NCI-H2107 treated with DMSO at 0.1 percent for 48 hours (cell line): ENCODE measurements at regions not wholly inside any gene's neighbourhood (a gene's known extent, or its start where the extent isn't known, plus 50 kb on each side); places are given as distances from the start of the nearest gene placed in this dataset.

Experiments
- DNase-seq: peaks from one replicate; lab custom pipeline; 2025; ENCODE audit not compliant: unreplicated experiment; lab: John Stamatoyannopoulos, UW

DNA sequence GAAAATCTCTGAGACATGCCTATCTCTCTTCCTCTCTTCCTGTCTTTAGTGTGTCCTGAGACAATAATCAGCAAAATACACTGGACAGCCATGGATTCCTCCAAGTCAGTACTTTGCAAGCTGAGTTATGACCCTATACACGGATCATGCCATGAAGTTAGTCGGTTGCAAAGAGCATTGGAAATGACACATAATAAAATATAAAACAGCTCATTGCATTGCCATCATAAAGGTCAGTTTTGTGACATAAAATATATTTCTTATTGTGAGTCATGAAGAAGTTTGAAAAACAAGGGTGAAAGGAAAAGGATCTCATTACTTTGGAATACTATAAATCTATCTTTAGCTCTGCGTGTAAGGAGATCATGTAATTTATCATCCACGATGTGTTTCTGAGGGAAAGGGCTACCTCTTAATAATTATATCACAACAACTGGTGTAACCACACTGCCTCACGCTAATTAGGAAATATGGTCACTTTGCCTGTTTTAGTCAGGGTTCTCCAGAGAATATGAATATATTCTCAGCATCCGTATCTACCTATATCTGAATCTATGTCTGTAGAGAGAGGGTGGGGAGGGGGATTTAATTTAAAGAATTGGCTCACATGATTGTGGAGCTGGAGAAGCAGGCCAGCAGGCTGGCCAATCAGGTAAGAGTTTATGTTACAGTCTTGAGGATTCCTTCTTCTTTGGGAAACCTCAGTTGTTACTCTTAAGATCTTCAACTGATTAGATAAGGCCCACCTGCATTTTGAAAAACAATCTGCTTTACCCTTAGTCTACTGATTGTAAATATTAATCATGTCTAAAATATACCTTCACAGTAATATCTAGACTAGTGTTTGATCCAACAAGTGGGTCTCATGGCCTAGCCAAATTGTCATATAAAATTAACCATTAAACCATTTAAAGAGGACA is 198.8 kb downstream of the FAT3 start:
- no peak for DNase-seq

DNA sequence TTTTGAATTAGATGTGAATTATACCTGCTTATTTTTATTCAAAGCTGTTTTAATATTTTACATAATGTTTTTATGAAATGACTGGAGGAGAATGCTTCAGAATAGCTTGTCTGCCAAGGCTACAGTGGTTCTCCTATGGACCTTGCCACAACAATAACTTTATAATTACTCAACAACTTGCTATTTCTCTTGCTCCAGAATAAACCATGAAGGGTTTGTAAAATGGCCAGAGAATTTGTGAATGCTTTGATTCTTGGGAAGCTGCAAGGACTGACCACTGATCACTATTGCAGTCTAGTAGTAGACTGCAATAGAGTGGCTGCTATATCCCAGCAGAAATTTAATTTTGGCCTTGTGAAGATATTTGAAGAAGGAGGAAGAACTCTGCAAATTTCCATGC is 199.7 kb downstream of the FAT3 start:
- DNase-seq = no peak

DNA sequence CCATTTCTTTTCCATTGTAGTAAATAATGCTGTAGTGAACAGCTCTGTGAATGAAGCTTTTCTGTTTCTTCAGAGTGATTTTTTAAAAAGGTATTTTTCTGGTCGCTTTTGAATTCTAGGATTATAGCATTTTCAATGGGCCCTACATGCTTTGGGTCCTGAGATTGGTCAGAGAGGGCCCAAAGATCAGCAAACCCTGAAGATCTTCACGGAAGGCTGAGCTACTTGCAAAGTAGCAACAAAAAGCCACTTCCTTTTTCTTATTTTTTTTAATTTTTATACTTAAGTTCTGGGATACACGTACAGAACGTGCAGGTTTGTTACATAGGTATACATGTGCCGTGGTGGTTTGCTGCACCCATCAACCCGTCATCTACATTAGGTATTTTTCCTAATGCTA is 200.5 kb downstream of the FAT3 start:
- no peak for DNase-seq

DNA sequence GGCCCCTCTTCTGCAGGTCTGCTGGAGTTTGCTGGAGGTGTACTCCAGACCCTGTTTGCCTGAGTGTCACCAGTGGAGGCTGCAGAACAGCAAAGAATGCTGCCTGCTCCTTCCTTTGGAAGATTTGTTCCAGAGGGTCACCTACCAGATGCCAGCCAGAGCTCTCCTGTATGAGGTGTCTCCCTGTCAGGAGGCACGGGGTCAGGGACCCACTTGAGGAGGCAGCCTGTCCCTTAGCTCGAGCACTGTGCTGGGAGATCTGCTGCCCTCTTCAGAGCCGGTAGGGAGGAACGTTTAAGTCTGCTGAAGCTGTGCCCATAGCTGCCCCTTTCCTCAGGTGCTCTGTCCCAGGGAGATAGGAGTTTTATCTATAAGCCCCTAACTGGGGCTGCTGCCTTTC is 207.9 kb downstream of the FAT3 start:
- DNase-seq = no peak

DNA sequence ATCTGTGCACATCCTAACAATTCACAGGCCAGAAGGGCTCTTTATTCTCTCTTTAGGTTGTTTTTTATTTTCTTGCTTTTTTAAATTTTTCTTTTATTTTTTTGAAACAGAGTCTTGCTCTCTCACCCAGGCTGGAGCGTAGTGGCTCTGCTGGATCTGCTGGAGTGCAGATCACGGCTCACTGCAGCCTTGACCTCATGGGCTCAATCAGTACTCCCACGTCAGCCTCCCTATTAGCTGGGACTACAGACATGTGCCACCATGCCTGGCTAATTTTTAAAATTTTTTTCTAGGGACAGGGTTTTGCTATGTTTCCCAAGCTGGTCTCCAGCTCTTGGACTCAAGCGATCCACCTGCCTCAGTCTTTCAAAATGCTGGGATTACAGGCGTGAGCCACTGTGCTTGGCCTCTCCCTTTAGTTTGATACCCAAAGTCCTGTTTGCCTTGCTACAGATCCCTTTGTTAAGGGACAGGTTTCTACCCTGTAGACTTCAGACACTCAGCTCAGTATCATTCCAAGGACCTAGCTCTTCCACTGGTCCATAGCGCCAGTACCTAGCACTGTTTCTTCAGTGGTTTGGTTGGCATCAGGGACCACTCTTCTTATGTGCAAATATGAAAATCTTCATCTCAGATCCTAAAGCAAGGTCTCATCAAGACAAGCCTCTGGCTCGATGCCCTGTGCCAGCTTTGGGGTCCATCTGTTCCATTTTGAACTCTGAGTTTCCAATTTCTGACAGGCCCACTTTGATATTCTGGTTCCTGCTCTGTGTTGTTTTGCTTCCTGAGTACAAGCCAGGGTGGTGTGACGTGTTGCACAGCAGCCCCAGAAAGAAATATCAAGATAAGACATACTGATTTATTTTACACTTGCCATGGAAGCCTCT is 211.7 kb downstream of the FAT3 start:
- no peak for DNase-seq

DNA sequence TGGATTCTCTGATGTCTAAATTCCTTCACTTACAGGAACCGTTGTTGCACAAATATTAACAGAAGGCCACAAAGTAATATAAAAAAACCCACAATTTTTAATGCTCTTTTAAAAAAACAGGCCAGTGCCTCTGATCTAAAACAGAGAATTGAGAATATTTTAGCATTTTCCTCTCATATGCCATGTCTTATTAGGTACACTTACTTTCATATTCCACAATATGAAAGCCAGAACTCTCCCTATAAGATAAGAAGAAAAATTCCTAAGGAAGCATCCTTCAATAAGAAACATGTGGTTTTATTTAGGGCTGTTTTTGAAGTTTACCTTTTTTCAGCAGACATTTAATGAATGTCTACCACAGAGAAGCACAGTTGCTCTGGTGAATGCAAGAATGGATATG is 214.5 kb downstream of the FAT3 start:
- DNase-seq = no peak

DNA sequence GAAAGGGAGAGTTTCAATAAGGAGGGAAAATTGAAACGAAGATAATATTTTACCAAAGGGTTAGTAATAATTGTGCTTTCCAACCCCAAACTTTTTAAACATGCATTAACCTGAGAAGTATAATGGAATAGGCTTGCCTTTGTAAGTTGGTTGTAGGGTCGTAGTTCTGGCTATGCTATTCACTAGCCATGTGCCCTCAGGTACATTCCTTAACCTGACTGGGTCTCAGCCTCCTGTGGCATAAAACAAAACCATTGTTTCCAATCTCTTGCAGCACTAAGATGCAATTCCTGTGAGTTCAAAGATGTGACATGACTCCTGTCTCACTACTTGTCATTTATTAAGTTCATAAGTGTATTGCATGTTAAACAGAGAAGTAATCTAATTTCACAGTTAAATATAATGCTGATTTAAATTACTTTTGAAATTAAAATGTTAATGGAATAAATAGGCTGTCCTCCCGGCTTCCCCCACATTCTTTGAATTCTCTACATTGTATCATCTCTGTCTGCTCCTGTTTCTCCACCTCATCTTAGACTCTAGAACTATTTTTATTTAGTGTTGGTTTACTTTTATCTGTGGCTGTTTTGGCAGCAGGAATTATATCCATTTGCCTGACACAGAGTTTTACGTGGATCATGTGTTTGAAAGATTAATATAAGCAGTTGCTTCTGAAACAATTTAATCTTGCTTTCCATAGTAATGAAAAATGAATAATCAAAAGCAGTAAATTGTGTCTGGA is 216.3 kb downstream of the FAT3 start:
- no peak for DNase-seq

DNA sequence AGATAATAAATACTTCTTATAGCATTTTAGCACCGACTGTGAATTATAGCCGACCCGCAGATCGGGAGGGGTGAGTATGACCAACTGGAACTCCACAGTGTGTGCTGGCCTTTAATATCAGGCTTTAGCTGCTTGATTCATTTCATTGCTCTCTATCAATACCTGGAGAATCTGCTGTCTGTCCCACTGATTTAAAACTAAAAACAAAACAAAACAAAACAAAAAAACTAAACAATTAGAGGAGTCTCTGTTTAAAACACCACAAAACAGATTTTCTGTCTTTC is 216.8 kb downstream of the FAT3 start:
- DNase-seq = no peak

DNA sequence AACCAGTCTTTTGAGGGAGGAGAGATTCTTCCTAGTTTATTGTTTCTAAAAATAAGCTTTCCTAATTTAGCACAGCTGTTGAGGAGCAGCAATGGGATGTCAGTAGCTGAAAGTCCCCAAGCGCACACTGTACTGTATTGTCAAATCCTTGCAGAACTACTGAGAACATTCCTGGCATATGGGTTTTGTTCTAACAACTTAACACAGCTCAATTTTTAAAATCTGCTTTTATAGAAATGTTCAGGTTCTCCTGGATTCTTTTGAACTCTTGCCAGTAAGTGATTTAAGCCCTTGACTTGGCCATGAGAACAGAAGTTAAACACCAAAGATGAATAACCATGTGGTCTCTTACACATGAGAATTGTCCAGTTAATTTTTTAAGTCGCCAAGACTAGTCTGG is 218.6 kb downstream of the FAT3 start:
- no peak for DNase-seq

DNA sequence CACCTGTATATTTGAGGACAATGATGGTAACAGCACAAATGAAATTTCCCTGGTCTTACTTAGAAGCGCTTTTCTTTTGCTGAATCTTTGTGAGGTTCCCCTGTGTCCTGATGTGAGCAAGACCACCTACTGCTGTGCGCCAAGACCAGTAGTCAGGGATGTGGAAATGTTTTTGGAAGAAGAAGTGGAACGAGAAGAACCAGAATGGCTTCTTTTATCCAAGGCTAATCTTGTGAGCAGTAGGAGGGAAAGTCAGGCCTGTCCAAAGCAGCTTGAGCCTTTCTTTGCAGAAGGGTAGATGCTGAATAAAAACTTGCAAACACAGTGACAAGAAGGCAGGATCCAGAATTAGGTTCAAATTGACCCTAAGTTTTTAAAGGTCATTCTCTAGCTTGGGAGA is 223.0 kb downstream of the FAT3 start:
- DNase-seq = no peak

DNA sequence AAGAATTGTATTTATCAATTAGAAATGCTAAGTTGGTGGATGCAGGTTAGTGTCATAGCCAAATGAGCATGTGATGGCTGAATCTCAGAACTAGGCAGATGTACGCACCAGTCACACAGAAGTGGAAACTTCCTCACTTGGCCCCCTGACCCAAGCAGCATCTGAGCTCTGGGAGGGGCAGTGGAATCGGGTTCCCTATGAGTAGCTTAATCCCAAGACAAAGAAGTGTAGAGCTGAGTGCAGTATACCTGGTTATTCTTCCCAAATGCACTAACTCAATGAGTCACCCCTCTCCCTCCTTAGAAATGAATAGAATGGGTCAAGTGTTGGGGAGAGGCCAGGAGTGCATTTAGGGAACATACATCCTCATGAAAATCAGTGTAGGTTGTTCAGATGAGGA is 224.6 kb downstream of the FAT3 start:
- DNase-seq = no peak

DNA sequence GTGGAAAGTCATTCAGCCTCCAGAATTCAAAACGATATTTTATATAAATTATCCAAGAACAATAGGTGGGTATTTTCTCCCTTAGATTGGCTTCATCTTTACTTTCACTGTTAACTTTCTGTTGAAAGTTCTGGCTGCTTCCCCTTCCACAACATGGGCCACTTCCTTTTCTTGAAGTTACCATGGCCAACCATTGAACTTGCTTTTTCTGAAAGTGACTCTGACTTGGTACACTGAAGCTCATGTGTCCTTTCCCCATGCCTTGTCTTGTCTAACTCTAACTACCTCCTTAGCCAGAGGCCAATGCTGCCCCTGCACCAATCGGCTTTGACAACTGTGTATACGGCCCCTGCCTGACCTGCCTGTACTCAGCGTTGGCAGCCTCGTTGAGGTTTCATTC is 225.2 kb downstream of the FAT3 start:
- no peak for DNase-seq

DNA sequence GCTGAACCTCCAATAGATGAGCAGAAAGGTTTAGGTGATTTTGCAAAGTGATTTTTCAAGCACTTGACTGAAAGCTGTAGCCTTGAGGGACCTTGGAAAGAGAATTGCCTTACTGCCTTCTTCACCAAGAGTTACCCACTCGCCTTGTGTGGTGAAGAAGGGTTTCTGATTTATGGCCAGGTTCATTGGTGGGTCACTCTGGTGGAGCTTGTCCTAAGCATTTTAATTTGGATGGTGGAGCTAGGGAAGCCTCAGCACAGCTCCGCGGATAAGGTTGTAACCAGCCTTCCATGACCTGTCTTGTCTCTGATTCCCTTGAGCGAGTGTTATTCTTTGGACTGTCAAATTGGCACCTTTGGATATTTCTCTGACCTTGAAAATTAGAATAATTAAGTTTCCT is 226.4 kb downstream of the FAT3 start:
- no peak for DNase-seq

DNA sequence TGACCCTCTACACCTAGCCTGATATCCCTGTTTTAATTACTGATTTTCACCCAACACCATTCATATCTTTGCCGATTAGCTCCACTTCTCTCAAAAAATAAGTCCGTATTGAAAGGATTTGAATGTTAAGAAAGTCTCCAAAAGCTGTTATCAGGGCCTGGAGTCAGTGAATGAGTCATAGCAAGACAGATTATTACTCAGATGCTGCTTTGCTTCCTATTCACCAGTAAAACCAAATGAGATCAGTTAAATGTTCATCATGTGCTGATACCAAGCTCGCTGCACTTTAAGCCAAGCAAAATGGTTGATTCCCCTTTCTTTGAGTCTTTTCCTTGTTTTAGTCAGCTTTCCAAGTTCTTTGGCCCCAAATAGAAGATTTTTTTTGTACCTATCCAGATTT is 228.4 kb downstream of the FAT3 start:
- DNase-seq = no peak

DNA sequence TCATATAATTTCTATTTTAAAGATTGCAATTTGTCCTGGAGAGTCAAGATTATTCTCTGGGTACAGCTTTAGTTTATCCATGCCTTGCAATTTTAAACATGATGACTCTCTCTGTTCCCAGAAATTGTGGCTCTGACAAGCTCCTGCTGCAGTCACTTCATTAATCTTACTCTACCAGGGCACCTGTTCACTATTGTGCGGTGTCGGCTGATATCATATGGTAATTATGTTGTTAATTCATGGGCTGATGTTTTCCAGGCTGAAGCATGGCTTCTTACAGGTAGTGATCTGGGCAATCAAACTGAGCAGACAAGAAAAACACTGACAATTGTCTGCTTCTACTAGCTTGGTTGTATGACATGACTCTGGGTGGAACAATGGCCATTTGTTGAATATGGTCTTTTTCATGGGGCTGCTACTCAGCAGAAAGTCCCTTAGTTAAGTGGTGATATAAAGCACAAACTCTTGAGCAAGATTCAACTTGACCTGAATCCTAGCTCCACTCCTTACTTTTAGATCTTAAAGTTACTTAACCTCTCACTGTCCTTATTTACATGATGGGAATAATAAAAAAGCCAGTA is 230.7 kb downstream of the FAT3 start:
- peak; percentile 26 for DNase-seq

DNA sequence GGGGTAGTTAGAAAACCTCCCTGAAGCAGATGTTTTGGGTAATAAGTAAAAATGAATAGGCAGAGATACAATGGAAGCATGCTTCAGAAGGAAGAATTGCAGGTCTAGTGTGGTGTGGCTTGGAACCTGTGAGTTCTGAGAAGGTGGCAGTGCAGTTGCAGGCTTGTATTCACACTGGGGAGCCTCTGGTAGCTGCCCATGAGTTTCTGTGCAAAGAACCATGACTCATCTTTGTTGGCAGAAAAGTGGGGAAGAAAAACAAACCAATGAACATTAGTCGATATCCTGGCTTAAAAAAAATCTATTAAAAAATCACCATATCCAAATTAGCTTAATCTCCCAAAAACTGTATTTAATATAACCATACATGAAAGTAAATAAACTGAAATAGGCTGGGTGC is 232.6 kb downstream of the FAT3 start:
- DNase-seq = no peak

DNA sequence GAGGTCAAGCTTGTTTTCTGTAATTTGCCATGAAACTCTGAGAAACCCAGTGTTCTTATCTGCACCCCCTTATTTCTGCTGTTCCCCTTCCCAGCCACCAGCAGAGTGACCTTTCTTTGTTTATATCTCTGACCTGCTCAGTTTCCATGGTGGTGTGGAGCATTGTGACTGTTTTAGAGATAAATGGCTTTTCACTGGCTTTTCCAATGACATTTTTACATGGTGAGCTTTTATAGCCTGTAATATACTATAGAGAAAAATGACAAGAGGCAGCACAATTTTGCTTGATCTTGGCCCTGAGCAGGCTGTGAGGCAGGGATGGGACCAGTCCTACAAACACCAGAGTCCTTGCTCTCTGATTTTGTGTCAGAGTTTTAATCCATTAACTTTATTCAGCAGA is 233.9 kb downstream of the FAT3 start:
- DNase-seq = no peak

DNA sequence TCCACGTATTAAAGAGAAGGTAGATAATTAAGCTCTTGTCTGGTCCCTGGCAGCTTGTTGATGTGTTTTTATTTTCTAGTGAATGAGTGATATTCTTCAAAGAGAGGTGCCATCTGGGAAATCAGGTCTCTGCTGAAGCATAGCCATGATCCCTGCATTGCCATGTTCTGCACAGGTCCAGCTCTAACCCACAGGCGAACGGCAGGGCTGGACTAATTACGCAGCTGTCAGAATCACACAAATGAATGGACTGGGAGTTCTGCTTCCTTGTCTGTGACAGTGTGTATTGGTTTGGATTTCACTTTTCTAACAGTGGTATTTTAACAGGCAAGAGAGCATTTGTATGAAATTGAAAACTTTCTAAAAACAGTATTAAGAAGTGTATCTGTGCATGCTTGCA is 235.6 kb downstream of the FAT3 start:
- no peak for DNase-seq

DNA sequence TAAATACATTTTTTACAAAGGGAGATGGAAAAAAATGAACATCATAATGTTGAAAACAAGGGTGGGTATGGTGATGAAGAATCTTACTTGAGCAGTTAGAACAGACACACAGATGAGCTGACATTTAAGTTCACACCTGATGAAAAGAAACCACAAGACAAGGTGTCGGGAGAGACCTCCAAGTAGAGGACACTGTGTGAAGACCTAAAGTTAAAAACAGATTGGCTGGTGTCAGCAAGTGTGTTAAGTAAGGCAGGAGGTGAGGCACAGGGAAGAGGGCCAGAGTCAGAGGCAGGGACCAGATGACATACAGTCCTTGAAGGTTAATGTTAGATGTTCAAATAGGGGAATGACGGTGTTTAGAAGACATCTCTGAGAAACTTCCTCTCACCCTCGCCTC is 236.8 kb downstream of the FAT3 start:
- no peak for DNase-seq

DNA sequence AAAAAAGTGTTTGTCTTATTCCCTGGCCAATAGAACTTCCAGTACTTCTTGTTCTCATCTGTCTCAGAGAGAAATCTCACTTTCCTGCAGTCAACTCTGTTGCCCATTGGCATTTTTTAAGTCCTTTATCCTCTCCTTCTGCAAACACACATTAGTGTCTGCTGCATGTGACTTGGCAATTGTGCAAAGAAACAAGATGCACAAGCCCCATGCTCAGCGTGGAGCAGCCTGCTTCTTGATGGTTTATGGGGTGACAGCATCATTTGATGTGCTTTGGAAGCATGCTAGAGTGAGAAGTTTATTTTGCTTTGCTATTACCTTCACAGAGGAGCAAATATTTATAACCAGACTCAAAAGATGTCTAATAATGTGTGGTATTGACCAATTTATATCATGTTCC is 238.2 kb downstream of the FAT3 start:
- DNase-seq = no peak

DNA sequence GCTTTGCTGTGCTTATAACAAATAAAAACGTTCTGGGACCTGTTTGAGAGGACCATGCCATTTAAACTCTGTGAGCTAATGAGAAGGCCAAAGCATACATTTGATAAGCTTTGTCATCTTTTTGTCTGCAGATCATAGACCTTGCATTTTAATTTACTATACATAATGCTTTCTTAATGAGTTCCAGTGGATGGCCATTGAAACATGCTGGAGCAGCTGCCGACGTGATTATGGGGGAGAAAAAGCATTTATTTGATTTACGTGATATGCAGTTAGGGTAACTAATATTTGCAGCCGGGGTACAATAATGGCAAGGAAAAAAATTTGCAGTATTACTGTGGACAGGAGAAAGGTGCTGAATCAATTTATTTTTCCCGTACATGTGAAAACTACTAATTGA is 240.2 kb downstream of the FAT3 start:
- no peak for DNase-seq
